ENCODE measurements at regions not wholly inside any gene's neighbourhood (a gene's known extent, or its start where the extent isn't known, plus 50 kb on each side); places are given as distances from the start of the nearest gene placed in this dataset.

DNA sequence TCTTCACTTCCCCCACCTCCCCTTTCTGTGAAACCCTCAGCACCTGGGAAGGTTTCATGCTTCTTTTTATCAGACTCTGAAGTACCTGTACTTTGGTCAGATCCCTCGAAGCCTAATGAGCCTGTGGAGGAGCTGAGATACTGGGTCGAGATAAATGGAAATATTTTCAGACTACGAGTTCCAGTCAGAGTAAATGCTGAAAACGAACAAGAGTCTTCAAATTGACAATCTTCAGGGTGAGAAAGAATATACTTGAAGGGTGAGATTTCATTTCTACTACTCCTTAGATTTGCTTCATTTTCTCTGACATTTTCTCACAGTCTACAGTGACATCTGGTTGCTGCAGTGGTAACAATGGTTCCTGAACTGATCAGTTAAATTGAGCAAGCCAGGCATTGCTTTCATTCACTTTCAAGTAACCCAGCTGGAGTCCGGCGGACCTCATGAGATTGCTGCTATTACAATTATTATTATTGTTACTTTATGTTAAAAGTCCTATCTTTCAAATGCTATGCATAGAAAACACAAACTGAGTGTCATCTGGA lies 337.2 kb downstream of the VGLL3 start:
- H3K27ac ChIP-seq (replicated peaks) = no peak overlapping the region
- no peaks in the 10 kb centered on the region for H3K27me3 ChIP-seq (ENCODE audit: insufficient read depth, poor library complexity, severe bottlenecking)
- no peak for DNase-seq (ENCODE audit: low read depth in 1 of 2, low spot score in 1 of 2)
- TF ChIP-seq POLR2AphosphoS5 (IDR thresholded peaks at IDR 0.05; ENCODE audit: low read depth) = no peak
- TF ChIP-seq, protein P1, sequence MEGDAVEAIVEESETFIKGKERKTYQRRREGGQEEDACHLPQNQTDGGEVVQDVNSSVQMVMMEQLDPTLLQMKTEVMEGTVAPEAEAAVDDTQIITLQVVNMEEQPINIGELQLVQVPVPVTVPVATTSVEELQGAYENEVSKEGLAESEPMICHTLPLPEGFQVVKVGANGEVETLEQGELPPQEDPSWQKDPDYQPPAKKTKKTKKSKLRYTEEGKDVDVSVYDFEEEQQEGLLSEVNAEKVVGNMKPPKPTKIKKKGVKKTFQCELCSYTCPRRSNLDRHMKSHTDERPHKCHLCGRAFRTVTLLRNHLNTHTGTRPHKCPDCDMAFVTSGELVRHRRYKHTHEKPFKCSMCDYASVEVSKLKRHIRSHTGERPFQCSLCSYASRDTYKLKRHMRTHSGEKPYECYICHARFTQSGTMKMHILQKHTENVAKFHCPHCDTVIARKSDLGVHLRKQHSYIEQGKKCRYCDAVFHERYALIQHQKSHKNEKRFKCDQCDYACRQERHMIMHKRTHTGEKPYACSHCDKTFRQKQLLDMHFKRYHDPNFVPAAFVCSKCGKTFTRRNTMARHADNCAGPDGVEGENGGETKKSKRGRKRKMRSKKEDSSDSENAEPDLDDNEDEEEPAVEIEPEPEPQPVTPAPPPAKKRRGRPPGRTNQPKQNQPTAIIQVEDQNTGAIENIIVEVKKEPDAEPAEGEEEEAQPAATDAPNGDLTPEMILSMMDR (IDR thresholded peaks at IDR 0.05; ENCODE audit: insufficient read depth, low read length) = no peak
- TF ChIP-seq, protein P2, sequence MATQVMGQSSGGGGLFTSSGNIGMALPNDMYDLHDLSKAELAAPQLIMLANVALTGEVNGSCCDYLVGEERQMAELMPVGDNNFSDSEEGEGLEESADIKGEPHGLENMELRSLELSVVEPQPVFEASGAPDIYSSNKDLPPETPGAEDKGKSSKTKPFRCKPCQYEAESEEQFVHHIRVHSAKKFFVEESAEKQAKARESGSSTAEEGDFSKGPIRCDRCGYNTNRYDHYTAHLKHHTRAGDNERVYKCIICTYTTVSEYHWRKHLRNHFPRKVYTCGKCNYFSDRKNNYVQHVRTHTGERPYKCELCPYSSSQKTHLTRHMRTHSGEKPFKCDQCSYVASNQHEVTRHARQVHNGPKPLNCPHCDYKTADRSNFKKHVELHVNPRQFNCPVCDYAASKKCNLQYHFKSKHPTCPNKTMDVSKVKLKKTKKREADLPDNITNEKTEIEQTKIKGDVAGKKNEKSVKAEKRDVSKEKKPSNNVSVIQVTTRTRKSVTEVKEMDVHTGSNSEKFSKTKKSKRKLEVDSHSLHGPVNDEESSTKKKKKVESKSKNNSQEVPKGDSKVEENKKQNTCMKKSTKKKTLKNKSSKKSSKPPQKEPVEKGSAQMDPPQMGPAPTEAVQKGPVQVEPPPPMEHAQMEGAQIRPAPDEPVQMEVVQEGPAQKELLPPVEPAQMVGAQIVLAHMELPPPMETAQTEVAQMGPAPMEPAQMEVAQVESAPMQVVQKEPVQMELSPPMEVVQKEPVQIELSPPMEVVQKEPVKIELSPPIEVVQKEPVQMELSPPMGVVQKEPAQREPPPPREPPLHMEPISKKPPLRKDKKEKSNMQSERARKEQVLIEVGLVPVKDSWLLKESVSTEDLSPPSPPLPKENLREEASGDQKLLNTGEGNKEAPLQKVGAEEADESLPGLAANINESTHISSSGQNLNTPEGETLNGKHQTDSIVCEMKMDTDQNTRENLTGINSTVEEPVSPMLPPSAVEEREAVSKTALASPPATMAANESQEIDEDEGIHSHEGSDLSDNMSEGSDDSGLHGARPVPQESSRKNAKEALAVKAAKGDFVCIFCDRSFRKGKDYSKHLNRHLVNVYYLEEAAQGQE (IDR thresholded peaks at IDR 0.05; ENCODE audit: insufficient replicate concordance, low read depth) = no peak
- no peak for TF ChIP-seq SPI1 (IDR thresholded peaks at IDR 0.05; ENCODE audit: borderline replicate concordance, low read depth)
- no peak for TF ChIP-seq GABPA (IDR thresholded peaks at IDR 0.05; ENCODE audit: low read depth)
- no peak overlapping the region for H3K4me3 ChIP-seq (replicated peaks; ENCODE audit: insufficient read depth, low read length)

DNA sequence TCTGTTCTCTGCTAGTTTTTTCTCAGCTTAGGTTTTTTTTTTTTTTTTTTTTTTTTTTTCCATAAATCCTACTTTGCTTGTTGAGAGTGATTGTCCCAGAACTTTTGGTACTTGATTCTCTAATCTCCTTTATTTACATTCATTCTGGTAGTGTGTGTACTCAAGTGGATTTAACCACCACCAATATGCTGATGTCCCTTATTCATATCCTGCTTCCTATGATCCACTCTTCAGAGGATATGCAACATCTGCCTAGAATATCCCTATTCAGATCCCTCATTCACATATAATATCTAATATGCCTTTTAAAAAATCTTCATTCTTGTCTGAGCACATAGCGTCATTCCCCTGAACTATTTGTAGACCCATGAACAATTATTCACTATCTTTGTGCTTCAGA lies 342.9 kb downstream of the VGLL3 start:
- Histone ChIP-seq H3K27ac (replicated peaks) (no peak overlapping the region), H3K4me3 (replicated peaks; ENCODE audit: insufficient read depth, low read length) (no peak overlapping the region)
- TF ChIP-seq POLR2AphosphoS5 (IDR thresholded peaks at IDR 0.05; ENCODE audit: low read depth) = no peak
- TF ChIP-seq, protein P2 (IDR thresholded peaks at IDR 0.05; ENCODE audit: insufficient replicate concordance, low read depth) = no peak
- TF ChIP-seq GABPA (IDR thresholded peaks at IDR 0.05; ENCODE audit: low read depth) = no peak
- no peak for TF ChIP-seq SPI1 (IDR thresholded peaks at IDR 0.05; ENCODE audit: borderline replicate concordance, low read depth)
- TF ChIP-seq, protein P1 (IDR thresholded peaks at IDR 0.05; ENCODE audit: insufficient read depth, low read length) = no peak

DNA sequence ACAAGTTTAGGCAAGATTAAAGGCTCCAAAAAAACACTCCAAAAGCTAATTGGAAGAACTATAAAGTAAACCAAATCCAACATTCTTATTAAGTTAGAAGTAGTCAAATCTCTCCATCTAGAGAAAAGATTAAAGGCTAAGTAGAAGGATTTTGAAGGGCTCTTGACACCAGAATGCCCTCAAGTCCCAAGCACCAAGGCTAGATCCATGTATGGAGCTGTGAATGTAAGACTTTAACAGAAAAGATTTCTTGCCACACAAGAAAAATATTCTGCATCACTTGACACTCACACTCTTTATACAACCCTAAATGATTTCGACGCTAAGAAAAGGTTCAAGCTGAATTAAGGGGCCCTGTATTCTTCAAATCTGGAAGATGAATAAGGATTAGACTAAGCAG lies 345.2 kb downstream of the VGLL3 start:
- Histone ChIP-seq H3K4me3 (replicated peaks; ENCODE audit: insufficient read depth, low read length) (no peak overlapping the region), H3K27me3 (ENCODE audit: insufficient read depth, poor library complexity, severe bottlenecking) (no peaks in the 10 kb centered on the region), H3K27ac (replicated peaks) (no peak overlapping the region)
- no peak for DNase-seq (ENCODE audit: low read depth in 1 of 2, low spot score in 1 of 2)
- TF ChIP-seq SPI1 (IDR thresholded peaks at IDR 0.05; ENCODE audit: borderline replicate concordance, low read depth) = no peak
- TF ChIP-seq, protein P2 (IDR thresholded peaks at IDR 0.05; ENCODE audit: insufficient replicate concordance, low read depth) = no peak
- TF ChIP-seq POLR2AphosphoS5 (IDR thresholded peaks at IDR 0.05; ENCODE audit: low read depth) = no peak
- TF ChIP-seq, protein P1 (IDR thresholded peaks at IDR 0.05; ENCODE audit: insufficient read depth, low read length) = no peak
- no peak for TF ChIP-seq GABPA (IDR thresholded peaks at IDR 0.05; ENCODE audit: low read depth)

More for the DNA sequence above, 342.9 kb downstream of the VGLL3 start:
- no peaks in the 10 kb centered on the region for H3K27me3 ChIP-seq (ENCODE audit: insufficient read depth, poor library complexity, severe bottlenecking)
- no peak for DNase-seq (ENCODE audit: low read depth in 1 of 2, low spot score in 1 of 2)

Measured in HL-60 (cell line).